Coronary artery (tissue), 2 donors: ENCODE measurements at regions not wholly inside any gene's neighbourhood (a gene's known extent, or its start where the extent isn't known, plus 50 kb on each side); places are given as distances from the start of the nearest gene placed in this dataset.

Experiments used
- DNase-seq: peaks from one replicate; pipeline ENCODE4 v3.0.0-alpha.2; 2017; ENCODE audit warnings: low spot score
- H3K27ac ChIP-seq, 2 donors: fragments of 200-600 bp; sonication (generic); one replicate each; pipeline ENCODE4 v1.5.1; 2016 to 2019
- H3K4me3 ChIP-seq: fragments of 200-600 bp; sonication (generic); 2 replicates; pipeline ENCODE4 v1.5.1; 2016; ENCODE audit warnings: mild to moderate bottlenecking, moderate library complexity
- TF ChIP-seq, protein P1 (sequence below): fragments of 200-600 bp; sonication (generic); IDR thresholded peaks from one replicate; pipeline ENCODE4 v1.5.1; 2019; ENCODE audit warnings: antibody characterized with exemption

DNA sequence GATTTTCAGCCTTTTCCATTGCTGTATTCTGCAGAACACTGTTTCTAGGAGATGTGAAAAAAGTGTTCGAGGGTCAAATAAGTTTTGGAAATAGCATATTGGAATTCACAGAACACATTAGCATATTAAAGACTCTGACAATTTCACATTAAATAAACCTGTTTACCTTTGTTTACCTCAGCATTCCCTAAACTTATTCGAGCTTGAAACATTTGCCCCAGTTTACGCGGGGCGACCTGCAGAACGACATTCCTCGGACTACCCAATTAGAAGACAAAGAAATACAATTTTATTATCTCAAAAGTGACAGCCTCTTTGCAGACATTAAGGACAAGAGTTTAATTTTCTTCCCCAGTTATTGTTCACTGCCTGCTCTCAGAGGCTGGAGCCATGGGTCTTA lies 110.3 kb upstream of the NFIB start:
- TF ChIP-seq, protein P1, sequence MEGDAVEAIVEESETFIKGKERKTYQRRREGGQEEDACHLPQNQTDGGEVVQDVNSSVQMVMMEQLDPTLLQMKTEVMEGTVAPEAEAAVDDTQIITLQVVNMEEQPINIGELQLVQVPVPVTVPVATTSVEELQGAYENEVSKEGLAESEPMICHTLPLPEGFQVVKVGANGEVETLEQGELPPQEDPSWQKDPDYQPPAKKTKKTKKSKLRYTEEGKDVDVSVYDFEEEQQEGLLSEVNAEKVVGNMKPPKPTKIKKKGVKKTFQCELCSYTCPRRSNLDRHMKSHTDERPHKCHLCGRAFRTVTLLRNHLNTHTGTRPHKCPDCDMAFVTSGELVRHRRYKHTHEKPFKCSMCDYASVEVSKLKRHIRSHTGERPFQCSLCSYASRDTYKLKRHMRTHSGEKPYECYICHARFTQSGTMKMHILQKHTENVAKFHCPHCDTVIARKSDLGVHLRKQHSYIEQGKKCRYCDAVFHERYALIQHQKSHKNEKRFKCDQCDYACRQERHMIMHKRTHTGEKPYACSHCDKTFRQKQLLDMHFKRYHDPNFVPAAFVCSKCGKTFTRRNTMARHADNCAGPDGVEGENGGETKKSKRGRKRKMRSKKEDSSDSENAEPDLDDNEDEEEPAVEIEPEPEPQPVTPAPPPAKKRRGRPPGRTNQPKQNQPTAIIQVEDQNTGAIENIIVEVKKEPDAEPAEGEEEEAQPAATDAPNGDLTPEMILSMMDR, result no peak
- no peak overlapping the region for H3K27ac ChIP-seq
- H3K4me3 ChIP-seq, result no peak overlapping the region
- DNase-seq, result no peak

DNA sequence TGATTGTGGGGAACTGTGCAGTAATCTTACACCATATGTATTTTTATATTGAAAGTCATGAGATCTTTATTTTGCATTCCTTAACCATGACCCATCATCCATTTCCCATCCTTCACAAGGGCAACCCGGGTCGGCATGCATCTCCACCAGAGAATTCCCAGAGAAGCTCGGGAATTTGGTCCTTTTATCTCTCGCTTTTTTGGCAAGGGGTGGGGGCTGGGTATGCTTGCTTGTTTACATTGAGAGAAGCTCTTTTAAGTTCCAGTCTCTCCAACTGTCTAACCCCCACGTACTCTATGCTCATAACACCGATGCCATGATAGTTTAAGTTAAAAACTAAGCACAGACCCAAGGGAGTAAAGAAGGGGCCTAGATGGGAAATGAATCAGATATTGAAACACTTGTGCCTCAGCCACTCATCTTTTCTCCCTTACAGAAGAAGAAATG lies 109.9 kb upstream of the NFIB start:
- TF ChIP-seq, protein P1, result no peak
- Histone ChIP-seq H3K4me3 (no peak overlapping the region), H3K27ac (no peak overlapping the region)
- no peak for DNase-seq

DNA sequence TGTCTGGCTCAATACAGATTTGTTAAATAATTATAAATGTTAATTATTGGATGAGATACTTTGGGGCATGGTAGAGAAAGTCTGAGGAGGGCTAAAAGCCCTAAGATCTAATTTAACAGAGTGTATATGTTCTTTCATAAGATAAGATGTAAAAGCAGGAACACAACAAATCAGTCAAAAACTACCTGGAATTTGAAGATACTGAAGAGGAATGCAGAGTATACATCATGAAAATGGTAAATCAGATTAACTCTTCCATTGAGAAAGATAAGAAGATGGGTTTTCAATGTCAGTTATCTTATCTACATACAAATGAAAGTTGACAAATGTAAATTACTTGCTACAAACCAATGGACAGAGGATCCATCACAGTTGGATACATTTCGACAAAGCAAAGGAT lies 107.3 kb upstream of the NFIB start:
- TF ChIP-seq, protein P1, result no peak
- DNase-seq, result no peak
- H3K4me3 ChIP-seq, result no peak overlapping the region
- no peak overlapping the region for H3K27ac ChIP-seq

DNA sequence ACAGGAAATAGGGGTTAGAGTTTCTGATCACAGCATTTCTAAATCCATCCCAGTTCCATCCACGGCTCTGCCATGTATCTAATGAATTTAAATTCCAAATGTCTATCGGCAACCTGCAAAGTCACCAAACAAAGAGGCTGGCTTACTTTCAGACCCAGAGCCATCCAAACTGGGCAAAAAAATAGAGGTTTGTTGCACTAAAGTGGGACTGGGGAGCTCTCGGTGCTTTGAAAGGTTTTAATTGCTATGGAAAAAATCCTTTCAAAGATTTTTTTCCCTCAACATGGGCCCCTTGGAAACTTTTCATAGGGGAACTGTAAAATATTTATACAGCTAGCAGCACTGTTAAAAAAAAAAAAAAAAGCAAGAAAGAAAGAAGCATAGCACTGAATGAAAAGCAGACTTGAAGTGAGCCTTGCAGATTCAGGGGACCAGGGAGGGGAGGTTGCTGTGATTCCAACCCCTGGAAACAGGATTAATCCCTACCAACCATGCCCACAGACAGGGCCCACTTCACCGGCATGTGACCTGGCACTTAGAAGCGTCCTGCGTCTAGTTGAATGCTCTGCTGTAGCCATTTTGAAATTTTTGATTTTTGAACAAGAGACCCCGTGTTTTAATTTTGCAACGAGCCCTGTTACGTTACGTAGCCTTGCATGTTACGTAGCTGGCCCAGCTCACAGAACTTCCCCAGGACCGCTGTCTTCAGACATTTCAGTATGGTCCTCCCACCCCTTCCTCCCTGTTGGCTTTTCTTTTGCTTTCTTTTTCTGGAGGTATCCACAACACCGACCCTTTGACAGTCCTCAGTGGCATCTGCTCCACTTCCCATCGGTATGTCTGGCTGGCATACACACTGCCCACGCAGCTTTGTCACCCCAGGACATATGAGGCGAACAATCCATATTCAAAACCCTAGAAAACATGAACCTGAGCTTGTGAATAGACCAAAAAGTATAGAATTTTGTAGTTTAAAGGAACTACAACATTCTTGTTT lies 105.3 kb upstream of the NFIB start:
- Histone ChIP-seq H3K27ac (no peak overlapping the region), H3K4me3 (peak overlapping the region; percentile 45)
- TF ChIP-seq, protein P1, result no peak
- no peak for DNase-seq

DNA sequence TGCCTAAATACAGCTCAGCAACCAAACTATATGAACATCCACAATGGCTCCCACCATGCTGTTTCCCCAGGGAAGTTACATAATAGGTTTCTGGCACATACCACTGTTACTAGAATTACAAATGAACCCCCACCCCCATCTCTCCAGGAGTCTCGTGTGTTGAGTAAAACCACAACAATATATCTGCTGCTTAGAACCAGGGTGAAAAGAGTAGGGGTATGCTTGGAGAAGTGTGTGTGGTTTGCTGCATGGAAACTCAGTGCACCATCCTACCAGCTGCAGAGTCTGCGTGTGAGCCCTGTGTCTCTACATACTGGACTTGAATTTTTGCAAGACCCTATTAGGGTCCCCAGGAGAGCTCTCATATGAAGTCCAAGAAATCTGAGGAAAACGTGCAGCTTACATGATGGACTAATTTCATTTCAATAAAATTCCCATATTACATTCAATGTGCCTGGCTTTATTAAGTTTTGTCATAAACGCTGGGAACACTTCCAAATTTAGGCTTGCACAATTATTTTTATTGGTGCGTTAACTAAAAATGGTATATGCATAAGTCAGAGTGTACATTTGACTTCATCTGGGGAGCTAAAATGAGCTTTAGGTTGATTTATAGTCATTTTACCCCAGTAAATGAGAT lies 104.5 kb upstream of the NFIB start:
- TF ChIP-seq, protein P1, result no peak
- Histone ChIP-seq H3K27ac (no peak overlapping the region), H3K4me3 (no peak overlapping the region)
- DNase-seq, result no peak

DNA sequence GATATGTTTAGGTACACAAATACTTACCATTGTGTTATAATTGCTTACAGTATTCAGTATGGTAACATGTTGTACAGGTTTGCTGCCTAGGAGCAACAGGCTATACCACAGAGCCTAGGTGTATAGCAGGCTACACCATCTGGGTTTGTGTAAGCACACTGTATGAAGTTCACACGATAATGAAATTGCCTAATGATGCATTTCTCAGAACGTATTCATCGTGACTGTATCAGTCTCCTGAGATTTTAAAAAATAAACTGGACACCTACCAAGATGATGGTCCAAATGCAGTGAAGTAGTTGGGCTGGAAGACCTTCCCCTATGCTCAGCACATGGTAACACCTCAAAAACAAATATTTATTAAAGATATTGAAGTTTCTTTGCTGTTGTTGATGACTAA lies 103.3 kb upstream of the NFIB start:
- Histone ChIP-seq H3K27ac (no peak overlapping the region), H3K4me3 (no peak overlapping the region)
- TF ChIP-seq, protein P1, result no peak
- DNase-seq, result no peak
